ENCODE measurements at regions not wholly inside any gene's neighbourhood (a gene's known extent, or its start where the extent isn't known, plus 50 kb on each side); places are given as distances from the start of the nearest gene placed in this dataset.

DNA sequence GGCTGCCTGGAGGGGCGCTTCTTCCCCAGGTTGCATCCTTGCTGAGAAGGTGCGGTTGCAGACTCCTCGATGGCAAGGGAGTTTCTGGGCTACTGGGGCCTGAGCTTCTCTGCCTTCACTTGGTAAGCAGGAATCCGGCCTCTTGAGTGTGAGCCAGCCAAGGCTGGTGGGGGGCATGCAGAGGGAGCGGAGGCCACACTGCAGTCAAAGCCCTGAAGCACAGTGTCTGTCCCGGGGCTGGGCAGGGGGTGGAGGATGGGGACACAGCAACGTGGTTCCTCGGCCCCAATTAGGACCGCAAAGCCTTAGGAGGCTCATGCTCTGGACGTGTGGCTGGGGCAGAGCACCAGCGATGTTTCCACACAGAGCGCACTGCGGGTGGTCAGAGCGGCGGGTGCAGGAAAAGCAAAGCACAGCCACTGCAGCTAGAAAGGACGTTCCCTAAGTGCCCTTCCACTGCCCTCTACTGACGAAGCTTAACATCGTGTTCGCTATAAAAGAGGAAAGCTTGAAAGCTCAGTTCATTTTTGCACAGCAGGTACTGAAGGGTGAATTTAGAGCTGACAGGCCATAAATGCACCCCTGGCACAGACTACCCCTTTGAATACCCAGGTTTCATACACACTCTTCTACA lies 60.7 kb upstream of the COG2 start:
- no peaks in the 10 kb centered on the region for H3K36me3 Mint-ChIP-seq (ENCODE audit: unreplicated experiment)
- TF ChIP-seq, protein P1, sequence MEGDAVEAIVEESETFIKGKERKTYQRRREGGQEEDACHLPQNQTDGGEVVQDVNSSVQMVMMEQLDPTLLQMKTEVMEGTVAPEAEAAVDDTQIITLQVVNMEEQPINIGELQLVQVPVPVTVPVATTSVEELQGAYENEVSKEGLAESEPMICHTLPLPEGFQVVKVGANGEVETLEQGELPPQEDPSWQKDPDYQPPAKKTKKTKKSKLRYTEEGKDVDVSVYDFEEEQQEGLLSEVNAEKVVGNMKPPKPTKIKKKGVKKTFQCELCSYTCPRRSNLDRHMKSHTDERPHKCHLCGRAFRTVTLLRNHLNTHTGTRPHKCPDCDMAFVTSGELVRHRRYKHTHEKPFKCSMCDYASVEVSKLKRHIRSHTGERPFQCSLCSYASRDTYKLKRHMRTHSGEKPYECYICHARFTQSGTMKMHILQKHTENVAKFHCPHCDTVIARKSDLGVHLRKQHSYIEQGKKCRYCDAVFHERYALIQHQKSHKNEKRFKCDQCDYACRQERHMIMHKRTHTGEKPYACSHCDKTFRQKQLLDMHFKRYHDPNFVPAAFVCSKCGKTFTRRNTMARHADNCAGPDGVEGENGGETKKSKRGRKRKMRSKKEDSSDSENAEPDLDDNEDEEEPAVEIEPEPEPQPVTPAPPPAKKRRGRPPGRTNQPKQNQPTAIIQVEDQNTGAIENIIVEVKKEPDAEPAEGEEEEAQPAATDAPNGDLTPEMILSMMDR (IDR thresholded peaks at IDR 0.05): no peak
- H3K4me1 Mint-ChIP-seq (ENCODE audit: unreplicated experiment): no peaks in the 10 kb centered on the region
- DNase-seq (ENCODE audit: extremely low spot score, unreplicated experiment): no peak
- peaks cover 38% of the 10 kb centered on the region for H3K27me3 Mint-ChIP-seq (ENCODE audit: unreplicated experiment)
- H3K27ac Mint-ChIP-seq (ENCODE audit: unreplicated experiment): no peak overlapping the region
- no peak overlapping the region for H3K4me3 Mint-ChIP-seq (ENCODE audit: unreplicated experiment)
- peaks cover 8% of the 10 kb centered on the region for H3K9me3 Mint-ChIP-seq (ENCODE audit: unreplicated experiment)

DNA sequence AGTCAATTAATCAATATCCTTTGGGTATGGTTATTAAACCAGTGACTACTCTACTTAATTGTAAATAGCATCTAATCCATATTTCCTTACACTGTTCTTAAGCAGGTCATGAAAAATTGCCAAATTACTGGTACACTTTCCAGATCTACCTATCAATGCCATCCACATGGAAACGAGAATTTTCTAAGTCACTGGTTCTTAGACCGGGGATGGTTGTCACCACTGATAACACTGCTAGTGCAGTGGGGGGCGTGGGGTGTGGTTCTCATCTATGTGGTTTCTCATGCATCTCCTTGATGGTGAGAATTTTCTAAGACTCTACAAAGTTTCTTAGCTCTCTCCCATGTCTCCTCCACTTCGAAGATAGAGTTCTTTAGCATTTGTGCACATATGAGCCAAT lies 63.7 kb upstream of the COG2 start:
- Mint-ChIP-seq H3K9me3 (ENCODE audit: unreplicated experiment) (peaks cover 8% of the 10 kb centered on the region), H3K27ac (ENCODE audit: unreplicated experiment) (no peak overlapping the region), H3K36me3 (ENCODE audit: unreplicated experiment) (no peaks in the 10 kb centered on the region), H3K4me1 (ENCODE audit: unreplicated experiment) (no peaks in the 10 kb centered on the region), H3K27me3 (ENCODE audit: unreplicated experiment) (peaks cover 31% of the 10 kb centered on the region), H3K4me3 (ENCODE audit: unreplicated experiment) (no peak overlapping the region)
- TF ChIP-seq, protein P1 (IDR thresholded peaks at IDR 0.05): no peak
- DNase-seq (ENCODE audit: extremely low spot score, unreplicated experiment): no peak

DNA sequence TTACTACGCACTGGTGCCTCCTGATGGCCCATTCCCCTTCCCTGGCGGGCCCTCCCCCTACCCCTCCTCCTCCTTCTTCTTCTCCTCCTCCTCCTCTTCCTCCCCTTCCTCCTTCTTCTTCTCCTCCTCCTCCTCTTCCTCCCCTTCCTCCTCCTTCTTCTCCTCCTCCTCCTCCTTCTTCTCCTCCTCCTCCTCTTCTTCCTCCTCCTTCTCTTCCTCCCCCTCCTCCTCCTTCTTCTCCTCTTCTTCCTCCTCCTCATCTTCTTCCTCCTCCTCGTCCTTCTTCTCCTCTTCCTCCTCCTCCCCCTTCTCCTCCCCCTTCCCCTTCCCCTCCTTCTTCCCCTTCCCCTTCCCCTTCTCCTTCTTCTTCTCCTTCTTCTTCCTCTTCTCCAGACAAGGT lies 64.7 kb upstream of the COG2 start:
- Mint-ChIP-seq H3K27me3 (ENCODE audit: unreplicated experiment) (peaks cover 32% of the 10 kb centered on the region), H3K4me1 (ENCODE audit: unreplicated experiment) (no peaks in the 10 kb centered on the region), H3K4me3 (ENCODE audit: unreplicated experiment) (no peak overlapping the region), H3K36me3 (ENCODE audit: unreplicated experiment) (no peaks in the 10 kb centered on the region), H3K27ac (ENCODE audit: unreplicated experiment) (no peak overlapping the region), H3K9me3 (ENCODE audit: unreplicated experiment) (peaks cover 8% of the 10 kb centered on the region)
- no peak for DNase-seq (ENCODE audit: extremely low spot score, unreplicated experiment)
- TF ChIP-seq, protein P1 (IDR thresholded peaks at IDR 0.05): no peak

DNA sequence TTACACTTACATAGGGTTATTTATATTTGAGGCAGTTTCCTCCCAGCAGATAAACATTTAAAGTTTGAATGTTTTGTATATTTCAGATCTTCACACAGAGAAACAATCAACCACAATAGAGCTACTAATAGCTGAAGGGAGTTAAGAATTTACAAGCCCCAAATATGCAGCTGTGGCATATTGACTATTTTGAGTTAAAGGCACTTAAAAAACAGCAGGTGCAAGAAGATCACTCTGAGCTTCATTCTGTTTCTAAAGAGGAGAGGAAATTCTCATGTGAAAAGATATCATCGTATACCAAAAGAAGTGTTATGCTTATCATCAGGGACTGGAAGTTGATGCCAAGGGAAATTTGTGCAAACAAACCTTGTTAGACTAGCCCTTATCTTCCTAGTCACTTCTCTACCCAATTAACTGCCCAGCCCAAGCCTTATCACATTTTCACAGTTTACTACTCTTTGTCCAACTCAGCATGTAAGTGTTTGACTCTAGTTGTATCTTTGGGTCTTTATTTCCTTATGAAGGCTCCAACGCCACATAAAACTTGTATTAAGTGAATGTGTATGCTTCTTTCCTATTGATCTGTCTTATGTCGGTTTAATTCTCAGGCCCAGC lies 66.3 kb upstream of the COG2 start:
- no peaks in the 10 kb centered on the region for H3K9me3 Mint-ChIP-seq (ENCODE audit: unreplicated experiment)
- H3K27me3 Mint-ChIP-seq (ENCODE audit: unreplicated experiment): peaks cover 37% of the 10 kb centered on the region
- DNase-seq (ENCODE audit: extremely low spot score, unreplicated experiment): no peak
- H3K4me3 Mint-ChIP-seq (ENCODE audit: unreplicated experiment): no peak overlapping the region
- no peaks in the 10 kb centered on the region for H3K36me3 Mint-ChIP-seq (ENCODE audit: unreplicated experiment)
- no peak overlapping the region for H3K27ac Mint-ChIP-seq (ENCODE audit: unreplicated experiment)
- TF ChIP-seq, protein P1 (IDR thresholded peaks at IDR 0.05): no peak
- H3K4me1 Mint-ChIP-seq (ENCODE audit: unreplicated experiment): no peaks in the 10 kb centered on the region

DNA sequence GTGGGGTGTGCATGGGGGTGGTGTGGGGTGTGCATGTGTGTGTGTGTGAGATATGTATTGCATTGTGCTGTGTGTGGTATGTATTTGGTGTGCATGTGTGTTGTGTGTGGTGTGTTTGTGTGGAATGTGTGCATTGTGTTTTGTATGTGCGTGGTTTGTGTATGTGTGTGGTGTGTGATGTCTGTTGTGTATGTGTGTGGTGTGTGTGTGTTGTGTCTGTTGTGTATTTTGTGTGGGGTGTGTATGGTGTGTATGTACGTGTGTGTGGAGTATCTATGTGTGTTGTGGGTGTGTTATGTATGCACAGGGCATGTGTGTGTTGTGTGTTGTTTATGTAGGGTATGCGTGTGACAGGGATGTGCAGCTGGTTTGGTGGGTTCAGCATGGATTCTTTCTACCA lies 67.8 kb upstream of the COG2 start:
- Mint-ChIP-seq H3K9me3 (ENCODE audit: unreplicated experiment) (no peaks in the 10 kb centered on the region), H3K4me1 (ENCODE audit: unreplicated experiment) (no peaks in the 10 kb centered on the region), H3K36me3 (ENCODE audit: unreplicated experiment) (no peaks in the 10 kb centered on the region), H3K27ac (ENCODE audit: unreplicated experiment) (no peak overlapping the region), H3K27me3 (ENCODE audit: unreplicated experiment) (peaks cover 50% of the 10 kb centered on the region), H3K4me3 (ENCODE audit: unreplicated experiment) (no peak overlapping the region)
- TF ChIP-seq, protein P1 (IDR thresholded peaks at IDR 0.05): no peak
- no peak for DNase-seq (ENCODE audit: extremely low spot score, unreplicated experiment)

All from osteocyte (in vitro differentiated cells).